GM18498 (cell line): ENCODE measurements at regions not wholly inside any gene's neighbourhood (a gene's known extent, or its start where the extent isn't known, plus 50 kb on each side); places are given as distances from the start of the nearest gene placed in this dataset.

Source experiments
- ATAC-seq: cut with Tn5 transposase; IDR thresholded peaks from one replicate; pipeline ENCODE4 v1.9.1; 2021; ENCODE audit warnings: mild to moderate bottlenecking, moderate library complexity; ENCODE audit not compliant: unreplicated experiment

DNA sequence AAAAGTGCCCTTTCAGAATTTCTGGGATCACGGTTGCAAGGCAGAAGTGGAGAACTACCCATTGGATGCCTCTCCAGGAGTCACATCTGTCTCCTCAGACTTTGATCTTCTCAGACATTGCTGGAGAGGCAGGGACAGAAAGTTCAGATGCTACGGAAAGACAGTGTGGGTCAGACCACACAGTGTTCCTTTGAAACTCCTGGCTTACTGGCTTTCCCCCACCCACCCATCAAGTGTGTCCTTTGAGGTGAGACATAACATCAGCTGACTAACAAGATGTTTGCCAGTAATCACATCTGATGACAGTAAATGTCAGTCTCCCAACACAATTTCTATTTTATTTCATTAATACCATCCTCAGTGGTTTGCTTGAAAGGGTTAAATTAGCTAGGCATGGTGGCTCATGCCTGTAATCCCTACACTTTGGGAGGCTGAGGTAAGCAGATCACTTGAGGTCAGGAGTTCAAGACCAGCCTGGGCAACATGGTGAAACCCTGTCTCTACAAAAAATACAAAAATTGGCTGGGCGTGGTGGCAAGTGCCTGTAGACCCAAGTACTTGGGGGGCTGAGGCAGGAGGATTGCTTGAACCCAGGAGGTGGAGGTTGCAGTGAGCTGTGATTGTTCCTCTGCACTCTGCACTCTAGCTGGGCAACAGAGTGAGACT lies 67.2 kb upstream of the SNX9 start:
- no peak for ATAC-seq

- no peak for ATAC-seq
Measured at GRCh38 chr6:157756708-157757429, 66.2 kb upstream of the SNX9 start.

DNA sequence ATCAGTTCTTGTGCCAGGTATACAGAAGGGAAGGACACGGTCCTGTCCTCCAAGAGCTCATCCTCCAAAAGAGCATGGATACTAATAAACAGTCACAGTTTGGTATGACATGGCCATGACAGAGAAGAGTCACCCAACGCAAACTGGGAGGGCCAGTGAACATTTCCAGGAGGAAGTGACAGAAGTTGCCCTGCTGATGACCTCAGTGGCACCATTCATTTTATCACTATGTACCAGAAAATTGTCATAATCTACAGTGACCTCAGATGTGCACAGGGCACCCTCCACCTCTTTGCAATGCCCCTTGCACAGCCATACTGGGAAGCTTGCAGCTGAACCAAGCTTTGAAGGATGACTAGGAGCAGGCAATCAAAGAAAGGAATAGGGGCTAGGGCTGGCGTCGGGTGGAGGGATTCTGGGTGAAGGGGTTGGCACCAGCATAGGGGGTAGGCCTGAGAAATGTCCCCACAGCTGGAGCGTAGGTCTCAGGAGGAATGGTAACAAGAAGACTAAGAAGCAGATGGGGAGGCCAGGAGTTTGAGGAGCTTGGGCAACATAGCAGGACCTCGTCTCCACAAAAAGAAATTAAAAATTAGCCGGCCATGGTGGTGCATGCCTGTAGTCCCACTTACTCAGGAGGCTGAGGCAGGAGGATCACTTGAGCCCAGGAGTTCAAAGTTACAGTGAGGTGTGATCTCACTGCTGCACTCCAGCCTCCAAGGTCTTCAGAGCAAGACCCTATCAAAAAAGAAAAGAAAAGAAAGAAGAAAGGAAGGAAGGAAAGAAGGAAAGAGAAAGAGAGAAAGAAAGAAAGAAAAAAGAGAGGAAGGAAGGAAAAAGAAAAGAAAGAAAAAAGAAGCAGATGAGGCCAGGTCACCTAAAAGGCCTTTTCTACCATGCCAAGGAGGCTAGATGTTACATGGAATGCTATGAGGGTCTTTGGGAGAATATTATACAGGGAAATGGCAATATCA lies 65.3 kb upstream of the SNX9 start:
- no peak for ATAC-seq

- no peak for ATAC-seq
Measured at GRCh38 chr6:157758516-157759023, 64.5 kb upstream of the SNX9 start.

DNA sequence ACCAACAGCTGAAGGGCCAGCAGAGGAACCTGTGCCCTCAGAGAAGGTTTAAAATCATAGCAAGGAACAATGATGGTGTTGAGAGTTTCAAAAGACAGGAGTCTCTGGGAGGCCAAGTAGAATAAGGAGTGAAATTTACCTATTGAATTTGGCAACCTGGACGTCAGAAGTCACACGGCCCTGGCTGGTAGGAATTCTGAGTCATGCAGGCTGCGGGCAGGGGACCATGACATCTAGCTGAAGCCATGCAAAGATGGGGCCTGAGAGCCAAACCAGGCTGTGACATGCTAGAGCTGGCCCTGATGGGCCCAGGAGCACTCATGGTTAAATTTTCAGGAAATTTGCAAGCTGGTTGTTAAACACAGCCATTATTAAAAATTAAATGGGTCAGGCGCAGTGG lies 64.0 kb upstream of the SNX9 start:
- no peak for ATAC-seq

DNA sequence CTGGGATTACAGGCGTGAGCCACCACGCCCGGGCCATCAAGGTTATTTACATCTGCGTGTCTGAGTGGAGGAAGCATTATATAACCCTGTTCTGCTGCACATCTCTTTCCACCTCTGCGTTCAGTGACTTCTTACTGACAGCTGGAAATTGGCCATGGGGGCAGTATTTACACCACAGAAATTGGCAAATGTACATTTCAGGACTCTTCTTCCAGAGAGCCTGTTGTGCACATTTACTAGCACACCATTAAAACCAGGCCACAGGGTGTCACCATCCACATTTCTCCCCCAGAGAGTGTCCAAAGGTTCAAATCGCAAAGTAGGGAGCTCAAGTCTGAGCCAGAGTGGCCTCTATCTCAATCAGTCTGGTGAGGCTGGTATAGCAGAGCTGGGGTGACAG lies 62.9 kb upstream of the SNX9 start:
- no peak for ATAC-seq

- peak; percentile 23 for ATAC-seq
Measured at GRCh38 chr6:157760589-157761330, 62.3 kb upstream of the SNX9 start.

DNA sequence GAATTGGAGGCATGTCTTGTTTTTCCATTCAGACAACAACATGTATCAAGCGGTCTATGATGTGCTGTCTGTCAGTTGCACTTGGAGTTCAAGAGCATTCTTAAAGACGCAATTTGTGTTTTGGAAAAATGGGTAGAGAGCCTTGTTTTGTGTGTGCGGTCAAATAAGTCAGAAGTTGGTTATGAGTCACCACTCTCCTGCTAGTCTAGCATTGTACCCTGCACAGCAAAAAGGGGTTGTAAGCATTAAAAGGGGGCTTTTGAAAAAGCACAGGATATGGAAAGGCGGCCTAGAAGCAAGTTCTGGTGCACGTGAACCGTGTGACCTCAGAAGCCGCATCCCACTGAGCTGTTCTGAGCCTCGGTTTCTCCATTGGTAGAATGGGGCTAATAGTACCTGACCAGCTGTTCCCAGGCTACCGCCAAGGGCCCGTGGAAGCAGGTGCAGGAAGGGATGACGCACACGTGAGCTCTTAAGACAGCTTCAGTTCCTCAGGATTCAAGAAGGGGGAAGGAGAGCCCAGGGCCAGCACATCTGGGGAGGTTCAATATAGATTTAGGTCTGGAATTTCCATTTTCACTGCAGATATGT lies 61.6 kb upstream of the SNX9 start:
- ATAC-seq: peak; percentile 41

DNA sequence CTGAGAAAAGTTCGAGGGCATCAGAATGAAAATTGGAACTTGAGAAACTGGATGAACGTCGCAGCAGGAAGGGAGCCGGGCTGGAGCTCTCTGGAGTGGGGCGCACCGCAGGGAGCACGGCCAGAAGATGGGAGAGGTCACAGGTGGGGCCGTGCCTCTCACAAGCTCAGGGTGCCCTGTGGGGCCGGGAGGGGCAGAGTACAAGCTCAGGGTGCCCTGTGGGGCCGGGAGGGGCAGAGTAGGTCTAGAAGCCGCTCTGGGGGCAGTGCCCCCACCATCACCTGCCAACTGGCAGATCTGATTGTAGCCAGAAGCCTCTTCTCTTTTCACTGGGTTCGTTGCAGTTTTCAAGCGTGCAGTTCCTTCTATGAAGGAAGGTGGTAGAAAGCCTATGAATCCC lies 61.1 kb upstream of the SNX9 start:
- no peak for ATAC-seq

DNA sequence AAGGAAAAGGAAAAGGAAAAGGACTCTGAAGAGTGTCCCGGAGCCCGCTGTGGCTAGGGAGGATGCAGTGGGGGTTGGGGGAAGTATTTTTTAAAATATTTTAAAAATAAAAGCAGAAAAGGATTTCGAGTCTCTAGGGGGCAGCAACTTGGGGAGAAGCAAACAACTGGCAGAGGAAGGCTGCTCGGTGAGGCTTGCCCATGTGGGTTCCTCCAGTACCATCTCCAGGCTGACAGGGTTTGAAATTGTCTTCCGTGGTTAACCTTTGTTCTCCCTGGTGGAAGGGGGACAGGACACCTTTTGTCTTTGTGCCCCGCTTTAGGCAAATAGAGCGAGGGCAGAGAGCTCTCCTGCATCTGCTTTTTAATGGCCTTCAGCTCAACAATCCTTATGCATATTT lies 60.4 kb upstream of the SNX9 start:
- ATAC-seq: no peak

DNA sequence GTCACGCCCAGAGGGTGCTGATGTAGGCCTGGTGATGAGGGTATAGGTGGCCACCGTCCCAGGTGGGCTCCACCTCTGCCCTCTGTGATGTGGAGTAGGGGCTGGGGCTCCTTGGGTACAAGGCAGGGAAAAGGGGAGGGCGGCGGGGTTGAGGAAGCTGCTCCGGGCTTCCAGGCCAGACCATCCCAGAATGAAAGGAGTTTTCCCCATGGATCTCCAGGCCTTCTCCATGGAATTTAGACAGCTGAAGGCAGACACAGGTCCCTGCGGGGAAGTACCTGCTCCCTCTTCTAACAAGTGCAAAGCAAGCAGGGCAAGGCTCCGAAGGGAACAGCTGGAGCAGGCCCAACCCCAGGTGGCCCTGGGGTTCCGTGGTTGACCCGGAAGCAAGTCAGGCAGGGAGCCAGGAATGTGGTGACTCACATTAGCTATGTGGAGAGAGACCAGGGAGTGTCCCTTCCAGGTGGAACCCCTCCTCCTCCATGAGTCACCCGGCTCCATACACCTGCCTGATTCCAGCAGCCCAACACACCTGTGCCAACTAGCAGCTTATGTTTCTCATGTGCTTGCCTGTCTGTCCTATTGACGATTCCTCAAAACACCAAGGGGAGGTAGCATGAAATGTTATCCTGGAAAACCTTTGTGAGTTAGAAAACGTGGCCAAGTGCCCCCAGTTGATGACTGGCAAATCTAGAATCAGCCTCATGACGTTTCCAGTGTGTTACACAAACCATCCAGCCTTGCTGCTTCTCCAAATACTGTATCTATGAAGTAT lies 59.7 kb upstream of the SNX9 start:
- no peak for ATAC-seq

DNA sequence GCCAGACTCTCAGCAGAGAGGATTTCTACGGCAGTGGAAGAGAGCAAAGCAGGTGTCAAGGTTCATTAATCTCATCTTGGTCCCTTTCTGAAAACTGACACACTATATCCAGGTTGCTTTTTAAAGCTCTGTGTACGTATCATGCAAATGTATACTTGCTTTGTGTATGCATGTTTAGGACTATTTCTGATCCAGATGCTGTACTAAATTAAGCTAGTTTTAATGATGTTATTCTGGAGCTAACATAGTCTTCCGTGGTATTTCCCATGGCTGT lies 59.2 kb upstream of the SNX9 start:
- ATAC-seq: peak; percentile 3

- ATAC-seq: peak; percentile 59
Measured at GRCh38 chr6:157764178-157765068, 58.6 kb upstream of the SNX9 start.

DNA sequence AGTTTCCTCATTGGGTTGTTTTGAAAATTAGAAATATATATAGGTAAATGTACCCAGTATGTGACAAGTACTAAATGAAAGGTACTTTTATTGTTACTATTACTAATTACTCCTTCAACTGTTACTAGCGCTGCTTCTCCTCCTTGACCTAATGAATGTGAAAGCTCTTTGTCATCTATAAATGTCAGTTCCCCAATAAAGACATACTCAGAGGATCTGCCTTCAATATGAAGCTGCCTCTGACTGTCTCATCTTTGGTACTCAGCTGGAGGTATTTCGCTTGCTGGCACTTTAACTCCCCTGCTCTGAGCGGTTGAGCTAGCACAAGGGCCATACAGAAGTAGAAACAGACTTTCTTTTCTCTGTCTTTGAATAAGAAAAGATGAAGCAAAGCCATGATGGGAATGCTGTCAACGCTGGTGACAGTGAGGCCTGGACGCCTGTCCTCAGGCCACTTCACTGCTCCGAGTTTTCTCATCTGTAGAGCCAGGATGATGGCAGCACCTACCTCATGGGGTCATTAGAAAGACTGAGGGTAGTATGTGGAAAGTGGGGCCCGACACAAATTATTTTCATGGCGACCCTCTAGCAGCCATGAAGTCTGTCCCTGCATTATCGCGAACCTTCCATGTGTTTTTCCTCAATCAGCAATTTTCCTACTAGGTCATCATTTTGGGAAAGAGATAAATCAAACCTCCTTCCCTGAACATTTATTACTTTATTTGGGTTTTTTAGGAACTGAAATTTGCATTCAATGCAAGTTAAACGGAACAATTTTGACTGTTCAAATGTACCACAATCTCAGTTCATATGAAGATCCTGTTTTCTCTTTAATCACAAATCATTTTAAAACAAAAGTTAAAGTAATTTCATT lies 55.9 kb upstream of the SNX9 start:
- no peak for ATAC-seq

GRCh38 chr6:157767775-157768156 lies 55.3 kb upstream of the SNX9 start:
- no peak for ATAC-seq

GRCh38 chr6:157768304-157768703 lies 54.7 kb upstream of the SNX9 start:
- ATAC-seq: peak; percentile 32

- no peak for ATAC-seq
Measured at GRCh38 chr6:157768863-157769551, 54.0 kb upstream of the SNX9 start.
